ENCODE measurements at regions not wholly inside any gene's neighbourhood (a gene's known extent, or its start where the extent isn't known, plus 50 kb on each side); places are given as distances from the start of the nearest gene placed in this dataset.

- no peak for DNase-seq
These were observed 562.9 kb upstream of the ADARB2 start for GRCh38 chr10:2300231-2300630.

GRCh38 chr10:2296179-2296891, 559.0 kb upstream of the ADARB2 start:
- DNase-seq = no peak

- no peak for DNase-seq
These were observed 557.4 kb upstream of the ADARB2 start for GRCh38 chr10:2294739-2295138.

- DNase-seq = no peak
These were observed 546.7 kb upstream of the ADARB2 start for GRCh38 chr10:2284071-2284470.

DNA sequence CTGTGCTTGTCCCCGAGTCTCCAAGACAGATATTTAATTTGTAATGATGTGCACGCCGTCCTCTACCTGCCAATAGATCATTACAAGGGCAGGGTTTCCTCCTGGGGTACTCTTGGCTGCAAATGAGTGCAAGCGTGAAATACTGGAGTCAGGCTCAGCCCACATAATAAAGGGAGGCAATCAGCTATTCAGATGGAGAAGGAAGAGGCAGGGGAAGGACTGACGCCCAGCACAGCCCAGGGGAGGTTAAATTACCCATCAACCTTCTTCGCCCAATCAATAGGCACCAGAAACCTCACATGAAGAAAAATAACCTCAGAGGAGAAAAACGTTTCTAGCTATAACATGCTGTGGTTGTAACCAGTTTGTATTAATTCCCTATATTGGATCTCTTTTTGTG, 544.9 kb upstream of the ADARB2 start:
- no peak for DNase-seq

GRCh38 chr10:2280713-2281300, 543.5 kb upstream of the ADARB2 start:
- peak; percentile 35 for DNase-seq

GRCh38 chr10:2279711-2280110, 542.4 kb upstream of the ADARB2 start:
- DNase-seq = no peak

DNA sequence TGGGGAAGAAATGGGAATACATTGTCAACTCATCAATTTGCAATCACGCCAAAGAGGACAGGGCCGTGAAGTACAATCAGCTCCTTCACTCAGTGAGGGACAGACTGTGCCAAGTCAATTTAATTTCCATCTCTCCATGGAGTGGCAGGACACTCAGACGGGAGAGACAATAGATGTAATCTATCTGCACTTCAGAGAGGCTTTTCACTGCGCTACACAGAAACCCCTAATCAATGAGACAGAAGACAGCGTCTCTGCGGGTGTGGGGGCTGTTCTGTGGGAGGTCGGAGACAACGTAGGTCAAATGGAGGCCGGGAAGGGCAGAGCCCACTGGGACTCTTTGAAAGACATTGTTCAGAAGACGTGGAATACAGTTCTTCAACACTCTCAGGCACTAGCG, 541.0 kb upstream of the ADARB2 start:
- DNase-seq = no peak

- no peak for DNase-seq
These were observed 526.2 kb upstream of the ADARB2 start for GRCh38 chr10:2263561-2263960.

DNA sequence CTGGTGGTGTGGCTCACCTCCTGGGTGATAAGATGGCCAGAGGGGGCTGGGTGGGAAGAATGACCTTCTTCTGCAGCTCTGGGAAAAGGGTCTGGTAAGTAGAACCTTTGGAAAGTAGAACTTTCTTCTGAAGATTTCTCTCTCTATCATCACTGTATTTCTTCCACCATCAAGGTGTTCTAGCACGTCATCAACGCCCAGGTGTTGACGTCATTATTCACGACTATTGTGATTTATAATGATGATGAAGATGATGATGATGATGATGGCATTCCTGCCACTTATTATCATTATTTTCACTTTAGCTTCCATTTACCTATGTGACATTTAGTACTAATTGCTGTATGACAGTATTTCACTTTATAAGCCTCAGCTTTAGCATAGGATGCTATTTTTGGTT, 525.6 kb upstream of the ADARB2 start:
- DNase-seq = no peak

GRCh38 chr10:2262333-2262732, 525.0 kb upstream of the ADARB2 start:
- DNase-seq = no peak

DNA sequence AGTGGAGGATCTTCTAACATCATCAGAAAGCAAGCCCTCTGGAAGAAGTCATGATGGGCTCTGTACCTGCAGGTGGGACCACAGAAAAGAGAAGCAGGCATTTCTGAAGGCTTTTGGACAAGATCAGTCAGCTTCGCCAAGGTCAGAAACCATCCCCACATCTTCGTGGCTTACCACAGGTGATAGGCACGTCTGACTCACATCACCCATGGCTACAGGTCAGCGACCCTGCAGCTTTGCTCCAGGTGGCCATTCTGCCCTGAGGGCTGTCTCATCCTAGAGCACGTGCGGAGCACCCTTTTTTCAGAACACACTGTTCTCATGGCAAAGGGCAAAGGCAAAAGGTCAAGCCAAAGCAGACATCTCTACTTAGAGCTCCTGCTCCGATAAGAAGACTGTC, 518.9 kb upstream of the ADARB2 start:
- no peak for DNase-seq

DNA sequence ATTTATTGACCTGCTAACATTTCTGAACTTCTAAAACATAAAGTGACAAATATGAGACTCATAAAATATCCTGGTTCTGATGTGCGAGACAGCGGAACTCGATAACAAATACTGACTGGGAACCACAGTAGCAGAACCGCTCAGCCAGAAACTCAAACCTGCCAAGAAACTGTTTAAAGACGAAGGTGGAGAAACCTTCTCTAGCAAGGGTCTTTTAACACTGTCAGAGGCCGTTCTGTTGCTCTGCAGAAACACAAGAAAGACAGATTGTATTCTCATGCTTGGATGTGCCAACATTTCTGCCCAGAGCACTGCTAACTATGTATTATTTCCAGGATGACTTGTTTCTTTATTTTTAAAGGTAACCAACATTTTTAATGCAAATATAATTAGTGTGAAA, 514.8 kb upstream of the ADARB2 start:
- no peak for DNase-seq

DNA sequence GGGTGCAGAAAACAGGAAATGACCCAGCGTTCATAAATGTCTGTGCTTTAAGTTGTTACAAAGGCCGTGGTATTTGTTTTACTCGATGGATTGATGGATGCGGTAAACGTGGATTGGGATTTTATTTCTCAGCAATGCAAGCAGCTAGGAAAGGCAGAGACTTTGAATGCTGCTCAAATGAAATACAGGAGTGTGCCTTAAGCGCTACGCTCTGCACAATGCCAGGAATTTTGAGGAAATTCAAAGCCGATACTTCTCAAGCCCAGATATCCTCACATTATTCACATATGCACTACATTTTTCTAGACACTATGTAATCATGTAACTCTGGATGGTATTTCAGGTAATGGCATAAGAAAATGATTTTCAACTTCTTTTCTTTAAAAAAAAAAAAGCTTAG, 514.3 kb upstream of the ADARB2 start:
- DNase-seq = no peak

DNA sequence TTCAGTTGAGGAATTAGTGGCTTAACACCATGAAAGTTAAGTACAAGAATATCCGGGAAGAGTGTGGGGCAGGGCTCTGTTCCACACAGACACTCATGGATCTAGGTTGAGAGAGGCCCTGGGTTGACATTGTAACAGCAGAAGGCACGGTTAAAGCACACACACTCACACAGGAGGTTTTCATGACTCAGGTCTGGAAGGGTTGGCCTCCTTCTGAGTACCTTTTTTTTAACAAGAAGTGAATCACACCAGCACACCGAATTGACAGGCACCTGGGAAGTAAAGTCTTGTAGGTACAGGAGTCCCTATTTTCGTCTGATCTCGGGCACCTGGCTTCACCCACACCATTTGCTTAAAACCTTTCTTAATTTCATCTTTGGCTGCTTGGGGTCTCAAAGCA, 509.4 kb upstream of the ADARB2 start:
- DNase-seq = no peak

DNA sequence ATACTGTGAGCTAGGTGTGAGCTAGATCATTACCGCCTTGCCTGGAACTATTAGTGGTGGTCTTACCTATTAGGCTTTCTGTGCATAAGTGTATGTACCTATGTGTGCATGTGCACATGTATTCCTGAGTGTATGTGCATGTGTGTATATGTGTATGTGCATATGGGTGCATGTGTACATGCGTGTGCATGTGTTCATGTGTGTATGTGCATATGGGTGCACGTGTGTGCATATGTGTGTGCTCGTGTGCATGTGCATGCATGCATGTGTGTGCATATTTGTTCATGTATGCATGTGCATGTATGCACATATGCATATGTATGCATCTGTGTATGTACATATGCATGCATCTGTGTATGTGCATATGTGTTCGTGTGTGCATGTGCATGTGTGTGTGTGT, 508.3 kb upstream of the ADARB2 start:
- DNase-seq = no peak

GRCh38 chr10:2244471-2244870, 507.1 kb upstream of the ADARB2 start:
- DNase-seq = no peak

DNA sequence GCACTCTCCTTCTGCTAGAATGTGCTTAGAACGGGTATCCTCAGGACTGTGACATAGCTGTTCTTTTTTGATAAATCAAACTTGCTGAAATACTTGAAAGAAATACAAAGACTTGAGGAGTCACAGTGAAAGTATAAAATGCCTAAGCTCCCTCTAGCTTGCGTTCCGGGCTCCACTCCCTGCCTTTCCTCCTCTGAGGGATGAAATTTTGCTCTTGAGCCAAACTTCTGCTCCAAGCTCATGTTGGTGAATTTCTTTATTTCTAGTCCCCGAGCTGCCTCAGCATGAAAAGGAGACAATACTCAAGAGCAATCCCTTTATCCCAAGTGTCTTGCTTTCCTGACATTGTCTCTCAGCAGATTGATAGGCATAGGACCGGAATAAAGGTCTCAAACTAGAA, 499.6 kb upstream of the ADARB2 start:
- no peak for DNase-seq

DNA sequence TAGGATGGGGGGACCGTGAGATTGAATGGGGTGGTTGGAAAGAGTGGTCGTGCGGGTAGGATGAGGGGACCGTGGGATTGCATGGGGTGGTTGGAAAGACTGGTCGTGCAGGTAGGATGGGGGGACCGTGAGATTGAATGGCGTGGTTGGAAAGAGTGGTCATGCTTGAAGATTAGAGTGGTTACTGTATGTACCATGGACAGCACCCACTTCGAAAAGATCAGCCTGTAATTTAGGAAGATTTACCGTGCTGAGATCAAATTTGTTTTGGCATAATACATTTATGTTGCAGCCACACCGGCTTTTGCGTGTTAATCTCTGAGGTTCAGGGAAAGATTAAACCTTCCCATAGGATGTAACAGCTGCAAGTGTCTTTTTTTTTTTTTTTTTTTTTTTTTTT, 495.2 kb upstream of the ADARB2 start:
- peak; percentile 19 for DNase-seq

DNA sequence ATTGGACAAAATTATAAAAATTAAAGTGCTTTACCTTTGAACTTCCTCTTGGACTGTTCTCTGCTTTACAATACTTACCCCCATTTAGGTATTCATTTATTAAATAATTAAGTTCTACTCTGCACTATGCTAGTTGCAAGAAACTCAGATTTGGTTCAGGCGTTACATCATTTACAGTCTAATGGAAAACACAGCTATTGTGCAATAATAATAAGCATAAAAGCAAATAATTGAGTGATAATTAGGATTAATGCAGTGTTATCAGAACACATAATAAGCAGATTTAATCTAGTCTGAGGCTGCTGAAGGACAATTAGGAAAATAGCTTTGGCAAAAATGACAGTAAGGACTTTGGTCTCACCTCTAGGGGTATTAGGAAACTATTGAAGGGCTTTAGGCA, 493.2 kb upstream of the ADARB2 start:
- DNase-seq = no peak

DNA sequence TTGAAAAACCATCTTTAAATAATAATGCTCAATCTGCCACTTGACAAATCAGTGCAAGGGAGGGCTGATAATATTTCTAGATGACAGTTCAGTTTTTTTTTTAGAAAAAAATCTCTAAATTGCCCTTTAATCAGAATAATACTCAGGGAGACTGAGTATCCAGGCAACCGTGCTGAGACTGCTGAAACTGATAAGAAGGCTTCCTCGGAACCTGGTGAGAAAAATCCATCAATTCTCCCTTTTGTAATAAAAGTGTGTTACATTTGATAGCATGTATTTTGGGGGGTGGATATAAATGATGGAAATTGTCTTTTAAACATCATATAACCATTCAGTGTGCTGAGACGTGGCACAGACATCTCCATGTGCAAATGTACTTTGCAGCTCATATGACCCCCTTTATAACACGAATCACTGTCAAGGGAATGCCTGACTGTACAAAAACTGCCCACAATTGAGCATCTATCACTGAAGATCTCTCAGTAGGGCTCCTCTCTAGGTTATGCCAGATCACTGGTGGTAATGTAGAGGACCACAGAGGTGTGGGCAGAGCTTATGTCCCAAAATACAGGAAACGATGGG, 491.1 kb upstream of the ADARB2 start:
- DNase-seq = no peak

- no peak for DNase-seq
These were observed 488.3 kb upstream of the ADARB2 start for GRCh38 chr10:2225609-2226008.

- no peak for DNase-seq
These were observed 486.4 kb upstream of the ADARB2 start for GRCh38 chr10:2223548-2224320.

GRCh38 chr10:2222631-2223030, 485.3 kb upstream of the ADARB2 start:
- no peak for DNase-seq
